SK-N-SH treated with all-trans-retinoic acid at 6 μM for 48 hours (cell line): ENCODE measurements at regions not wholly inside any gene's neighbourhood (a gene's known extent, or its start where the extent isn't known, plus 50 kb on each side); places are given as distances from the start of the nearest gene placed in this dataset.
"Not testable (repeated sequence)": the region's sequence is repeated elsewhere in the genome, so short reads cannot be mapped to it uniquely, and the experiment has no call there.

ENCODE experiments used
- ARNTL ChIP-seq: fragments of 450-650 bp; formaldehyde crosslinking; IDR thresholded peaks from 2 replicates; pipeline ENCODE4 v1.5.0; 2020; ENCODE audit warnings: low read depth, mild to moderate bottlenecking, moderate library complexity, borderline replicate concordance
- ESRRG ChIP-seq: fragments of 250-450 bp; sonication (Bioruptor Pico); IDR thresholded peaks from 2 replicates; pipeline ENCODE4 v1.6.1; 2021; ENCODE audit warnings: mild to moderate bottlenecking
- RARB ChIP-seq: fragments of 250-450 bp; sonication (Bioruptor Pico); IDR thresholded peaks from 2 replicates; pipeline ENCODE4 v1.8.0; 2021; ENCODE audit warnings: mild to moderate bottlenecking, moderate library complexity
- TCF4 ChIP-seq: fragments of 250-450 bp; sonication (Bioruptor Pico); IDR thresholded peaks from 2 replicates; pipeline ENCODE4 v1.8.0; 2021; ENCODE audit warnings: mild to moderate bottlenecking, moderate library complexity, borderline replicate concordance
- ZC3H10 ChIP-seq: fragments of 250-450 bp; sonication (Bioruptor Pico); IDR thresholded peaks from 2 replicates; pipeline ENCODE4 v1.5.1; 2021; ENCODE audit warnings: mild to moderate bottlenecking, moderate library complexity
- ZFP30 ChIP-seq: fragments of 450-650 bp; formaldehyde crosslinking; IDR thresholded peaks from 2 replicates; pipeline ENCODE4 v1.5.0; 2022; ENCODE audit warnings: mild to moderate bottlenecking, moderate library complexity
- ZNF8 ChIP-seq: fragments of 450-650 bp; formaldehyde crosslinking; IDR thresholded peaks from 2 replicates; pipeline ENCODE4 v1.5.0; 2020; ENCODE audit warnings: mild to moderate bottlenecking, moderate library complexity

GRCh38 chr1:233724131-233724631 is 110.3 kb downstream of the KCNK1 start:
- not testable (repeated sequence) for TF ChIP-seq ESRRG (CRISPR knock-in tag); TCF4 (CRISPR knock-in tag); ZC3H10; ZNF8 (CRISPR knock-in tag); RARB (CRISPR knock-in tag); ZFP30 (CRISPR knock-in tag); ARNTL (CRISPR knock-in tag)
